Heart left ventricle (tissue), 16 donors: ENCODE measurements at regions not wholly inside any gene's neighbourhood (a gene's known extent, or its start where the extent isn't known, plus 50 kb on each side); places are given as distances from the start of the nearest gene placed in this dataset.

Source experiments
- ATAC-seq, 4 donors: fragments of 200-7000 bp; cut with Tn5 transposase; one replicate each; pipeline ENCODE4 v1.9.1; 2020 to 2022; ENCODE audit warnings: moderate library complexity in 4 of 4, mild to moderate bottlenecking in 3 of 4, moderate number of reproducible peaks in 1 of 4
- DNase-seq, 5 donors: peaks; one replicate each; pipeline ENCODE4 v3.0.0-alpha.2; 2020
- H3K27ac ChIP-seq, 12 donors: fragments of 200-600 bp; sonication (generic) in 4 of 12; one replicate each; pipeline versions ENCODE4 v1.5.0 to v1.8.0; 2016 to 2022; ENCODE audit warnings: mild to moderate bottlenecking in 2 of 12
- H3K27me3 ChIP-seq, 9 donors: fragments of 200-600 bp; sonication (generic) in 2 of 9; one replicate each; pipeline versions ENCODE4 v1.5.1 to v1.8.0; 2016 to 2022; ENCODE audit warnings: mild to moderate bottlenecking in 3 of 9
- H3K36me3 ChIP-seq, 9 donors: fragments of 200-600 bp; sonication (generic) in 2 of 9; one replicate each; pipeline versions ENCODE4 v1.5.0 to v1.8.0; 2018 to 2022; ENCODE audit warnings: mild to moderate bottlenecking in 2 of 9
- H3K4me1 ChIP-seq, 12 donors: fragments of 200-600 bp; sonication (generic) in 4 of 12; one replicate each; pipeline versions ENCODE4 v1.5.0 to v1.8.0; 2016 to 2022; ENCODE audit warnings: mild to moderate bottlenecking in 3 of 12
- H3K4me3 ChIP-seq, 12 donors: fragments of 200-600 bp; sonication (generic) in 4 of 12; one replicate each; pipeline versions ENCODE4 v1.5.0 to v1.8.0; 2017 to 2022; ENCODE audit warnings: mild to moderate bottlenecking in 9 of 12, moderate library complexity in 4 of 12
- H3K9me3 ChIP-seq, 12 donors: fragments of 200-600 bp; sonication (generic) in 4 of 12; one replicate each; pipeline versions ENCODE4 v1.5.0 to v1.8.0; 2016 to 2022; ENCODE audit warnings: mild to moderate bottlenecking in 1 of 12
- CTCF ChIP-seq, 12 donors: fragments of 200-600 bp; sonication (generic) in 4 of 12; IDR thresholded peaks; one replicate each; pipeline versions ENCODE4 v1.5.0 to v1.8.0; 2018 to 2022; ENCODE audit warnings: antibody characterized with exemption in 12 of 12, mild to moderate bottlenecking in 5 of 12
- POLR2A ChIP-seq, 2 donors: fragments of 450-650 bp; IDR thresholded peaks; one replicate each; pipeline ENCODE4 v1.6.1; 2017; ENCODE audit warnings: antibody characterized with exemption in 2 of 2, mild to moderate bottlenecking in 2 of 2, moderate library complexity in 2 of 2
- WGBS, 4 donors: extraction: QIAGEN DNeasy Blood & Tissue Kit in 2 of 4; methylation state at CpG; one replicate each; pipeline versions ENCODE4 v1.1.5 to v1.1.7; 2013 to 2018; 5-methylcytosine and 5-hydroxymethylcytosine counted together
- intact Hi-C, 10 donors: fragments of 100-400 bp; cut with DNase I; formaldehyde crosslinking; loops; one replicate each; pipeline versions ENCODE4 v1.11.1 to v1.14.2; 2022
- donor health status: ischemic (EF 13 %, LVEDD 7.1; RV severe dilation, severe dysfunction).
- donor health status: healthy with polysubstance abuse.
- donor health status: DM: no; HTN: yes; CAD: no.
- donor health status: DM: no; HTN: no; CAD: no.
- donor health status: ischemic (EF 25% LVEDD 6.9; RV normal size, moderate dysfunction).
- donor health status: ischemic (EF 25% LVEDD 5.7; RV mildly dilated, moderate dysfunction).
- donor health status: healthy.
- donor health status: DM: yes; HTN: yes; CAD: no.
- donor health status: ischemic (EF 35%, LVEDD 5.7; RV mildly dilated, moderate dysfunction).
- donor health status: nonischemic (EF 11% LVEDD 7.7; RV severe dilation, severe dysfunction).
- donor health status: DM: yes; HTN: yes; CAD: no.
- donor health status: PGD.
- donor health status: ischemic (EF 29% LVEDD 5.4; RV normal size, mild dysfunction).
- donor health status: nonischemic (EF 23%, LVEDD 6.1; RV moderate dilation, normal function).

GRCh38 chr5:126707080-126707479 lies 69.9 kb upstream of the LMNB1 start:
- no peak for ATAC-seq
- Histone ChIP-seq H3K9me3 (peaks cover 0 to 2% (median 0%) of the 10 kb centered on the region in 12 donors), H3K27ac (no peak overlapping the region), H3K36me3 (no peaks in the 10 kb centered on the region), H3K4me1 (no peaks in the 10 kb centered on the region), H3K27me3 (no peaks in the 10 kb centered on the region), H3K4me3 (no peak overlapping the region)
- WGBS, 4 donors: 67 to 87% (median 73%) methylated on average over 1 of the region's 1 CpG
- DNase-seq: no peak
- TF ChIP-seq CTCF (IDR thresholded peaks at IDR 0.05): no peak
- no peak for TF ChIP-seq POLR2A (IDR thresholded peaks at IDR 0.05)
- intact Hi-C loops: no loop called here

GRCh38 chr5:126715765-126716164 lies 61.2 kb upstream of the LMNB1 start:
- H3K9me3 ChIP-seq: no peaks in the 10 kb centered on the region
- no peak for ATAC-seq
- DNase-seq: no peak
- H3K4me1 ChIP-seq: peaks cover 0 to 5% (median 0%) of the 10 kb centered on the region in 12 donors
- WGBS, 4 donors: 88 to 91% (median 90%) methylated on average over 3 of the region's 3 CpGs
- H3K27me3 ChIP-seq: peaks cover 0 to 3% (median 0%) of the 10 kb centered on the region in 9 donors
- intact Hi-C loops: no loop called here
- no peak overlapping the region for H3K4me3 ChIP-seq
- H3K36me3 ChIP-seq: no peaks in the 10 kb centered on the region
- no peak overlapping the region for H3K27ac ChIP-seq
- TF ChIP-seq POLR2A (IDR thresholded peaks at IDR 0.05): no peak
- no peak for TF ChIP-seq CTCF (IDR thresholded peaks at IDR 0.05)

GRCh38 chr5:126716861-126717260 lies 60.1 kb upstream of the LMNB1 start:
- Histone ChIP-seq H3K9me3 (no peaks in the 10 kb centered on the region), H3K36me3 (no peaks in the 10 kb centered on the region), H3K4me1 (peaks cover 0 to 5% (median 0%) of the 10 kb centered on the region in 12 donors), H3K27ac (no peak overlapping the region), H3K27me3 (peaks cover 0 to 3% (median 0%) of the 10 kb centered on the region in 9 donors), H3K4me3 (no peak overlapping the region)
- 90 to 94% (median 92%) methylated on average over 10 of the region's 10 CpGs for WGBS, 4 donors
- no peak for ATAC-seq
- intact Hi-C loops: no loop called here
- DNase-seq: no peak
- TF ChIP-seq CTCF (IDR thresholded peaks at IDR 0.05): no peak
- TF ChIP-seq POLR2A (IDR thresholded peaks at IDR 0.05): no peak

DNA sequence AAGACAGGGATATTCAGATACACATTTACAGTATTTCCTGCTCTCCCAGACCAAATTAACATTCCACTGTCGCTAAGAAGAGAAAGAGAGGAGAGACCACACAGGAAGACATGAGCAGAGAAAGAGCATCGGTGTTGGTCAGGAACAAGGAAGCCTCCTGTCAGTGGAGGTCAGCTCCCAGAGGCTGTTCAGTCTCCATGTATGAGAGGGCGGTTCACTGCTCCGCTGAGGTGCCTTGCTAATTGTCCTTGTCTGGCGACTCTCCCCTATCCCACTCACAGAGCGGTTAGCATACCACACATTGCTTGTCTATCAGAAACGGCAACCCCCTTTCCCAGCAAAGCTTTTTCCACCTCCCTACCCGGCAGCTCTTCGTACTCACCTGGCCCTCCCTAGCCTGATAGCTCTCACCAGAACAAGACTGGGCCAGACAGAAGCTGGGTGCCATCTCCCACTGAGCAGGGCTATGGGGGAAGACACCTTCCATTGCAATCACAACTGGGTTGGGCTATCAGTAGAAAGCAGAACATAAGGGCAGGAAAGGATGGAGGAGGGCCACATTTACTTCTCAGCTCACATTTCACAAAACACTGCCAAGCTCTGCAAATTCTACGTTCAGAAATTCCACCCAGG lies 58.6 kb upstream of the LMNB1 start:
- Histone ChIP-seq H3K4me1 (peaks cover 0 to 3% (median 0%) of the 10 kb centered on the region in 12 donors), H3K4me3 (no peak overlapping the region), H3K36me3 (no peaks in the 10 kb centered on the region), H3K27ac (no peak overlapping the region), H3K9me3 (no peaks in the 10 kb centered on the region), H3K27me3 (peaks cover 0 to 3% (median 0%) of the 10 kb centered on the region in 9 donors)
- TF ChIP-seq CTCF (IDR thresholded peaks at IDR 0.05) (no peak), POLR2A (IDR thresholded peaks at IDR 0.05) (no peak)
- intact Hi-C loops: no loop called here
- no peak for DNase-seq
- 21 to 44% (median 27%) methylated on average over 10 of the region's 10 CpGs for WGBS, 4 donors
- ATAC-seq: no peak
